C4-2B (cell line): ENCODE measurements at regions not wholly inside any gene's neighbourhood (a gene's known extent, or its start where the extent isn't known, plus 50 kb on each side); places are given as distances from the start of the nearest gene placed in this dataset.

Experiments used
- CTCF ChIP-seq: fragments of 450-650 bp; conservative IDR thresholded peaks from 2 replicates; pipeline ENCODE4 v1.5.1; 2017; ENCODE audit warnings: mild to moderate bottlenecking
- ZFX ChIP-seq: fragments of 450-650 bp; IDR thresholded peaks from 2 replicates; pipeline ENCODE4 v1.6.1; 2017

- TF ChIP-seq CTCF (no peak), ZFX (no peak)
Measured at GRCh38 chr1:3976821-3977220, 76.7 kb upstream of the C1orf174 start.
